ENCODE measurements at regions not wholly inside any gene's neighbourhood (a gene's known extent, or its start where the extent isn't known, plus 50 kb on each side); places are given as distances from the start of the nearest gene placed in this dataset.

GRCh38 chr6:41488433-41489119 is 57.6 kb upstream of the FOXP4 start:
- Mint-ChIP-seq H3K27me3 (ENCODE audit: low read depth) (peaks cover 70% of the 10 kb centered on the region), H3K9me3 (no peaks in the 10 kb centered on the region; a peak in 1 of 5 replicates), H3K4me3 (peak overlapping the region in 1 of 2 experiments; percentile 43; a peak in 1 of 5 replicates), H3K27ac (no peak overlapping the region), H3K36me3 (ENCODE audit: insufficient read depth in 1 of 3, low read depth in 3 of 3) (no peaks in the 10 kb centered on the region; a peak in 1 of 7 replicates), H3K4me1 (peaks cover 47 to 51% of the 10 kb centered on the region in 2 experiments)
- H3K56ac ChIP-seq (ENCODE audit: insufficient read length, low read depth, low read length) = no peak overlapping the region
- WGBS (ENCODE audit: extremely low coverage, insufficient read length, low lambda C conversion rate) = no CpG with 5 or more reads among the region's 12 CpGs
- H3K23ac ChIP-seq (ENCODE audit: insufficient read length, low read depth, low read length) = no peak overlapping the region
- no peaks in the 10 kb centered on the region for H3K23me2 ChIP-seq (ENCODE audit: insufficient read length, low read depth, low read length, poor library complexity, severe bottlenecking)
- H2BK15ac ChIP-seq (ENCODE audit: low read depth, low read length) = no peak overlapping the region
- H3K79me1 ChIP-seq (ENCODE audit: insufficient read depth, low read depth, low read length, poor library complexity, severe bottlenecking) = no peaks in the 10 kb centered on the region
- H4K8ac ChIP-seq (replicated peaks; ENCODE audit: insufficient read length, low read depth, low read length) = no peak overlapping the region
- no peaks in the 10 kb centered on the region for H3K79me2 ChIP-seq (ENCODE audit: insufficient read depth, low read length)
- H2BK5ac ChIP-seq (ENCODE audit: insufficient read length, low read length) = no peak overlapping the region
- no peak overlapping the region for H3K14ac ChIP-seq (ENCODE audit: insufficient read depth, low read length)
- H3K4me2 ChIP-seq (ENCODE audit: insufficient read depth, insufficient read length, low read length) = no peak overlapping the region
- H3K4ac ChIP-seq (ENCODE audit: low read depth, low read length) = no peak overlapping the region
- H4K20me1 ChIP-seq (ENCODE audit: control insufficient read depth, insufficient read depth, insufficient read length) = no peaks in the 10 kb centered on the region
- H3K18ac ChIP-seq (ENCODE audit: insufficient read length, low read depth, low read length) = peak overlapping the region; percentile 16
- H3T11ph ChIP-seq (ENCODE audit: low read length) = no peak overlapping the region
- no peak overlapping the region for H2AK5ac ChIP-seq (ENCODE audit: insufficient read length, low read length)
- peak; percentile 71 for DNase-seq
- no peak overlapping the region for H2BK12ac ChIP-seq (ENCODE audit: insufficient read length, low read depth, low read length)
- no peak overlapping the region for H2BK20ac ChIP-seq (ENCODE audit: low read depth, low read length, poor library complexity, severe bottlenecking)
- H4K91ac ChIP-seq (ENCODE audit: insufficient read length, low read depth, low read length) = no peak overlapping the region
- H3K4me1 ChIP-seq (ENCODE audit: insufficient read depth, low read length) = peaks cover 8% of the 10 kb centered on the region; the same call in 1 of the 2 replicates
- peaks cover 2% of the 10 kb centered on the region; the same call in 1 of the 2 replicates for H3K27me3 ChIP-seq (ENCODE audit: insufficient read depth, low read length)
- H3K27ac ChIP-seq (ENCODE audit: insufficient read length, low read depth, low read length) = no peak overlapping the region
- TF ChIP-seq CTCF (conservative IDR thresholded peaks at IDR 0.05) = no peak
- H3K9ac ChIP-seq (ENCODE audit: extremely low read depth, insufficient read length, low read length) = no peak overlapping the region
- H3K9me3 ChIP-seq (ENCODE audit: control insufficient read depth, low read depth, low read length) = no peaks in the 10 kb centered on the region
- no peak overlapping the region for H2AFZ ChIP-seq (ENCODE audit: low read length)
- no peak overlapping the region for H2BK120ac ChIP-seq (ENCODE audit: low read depth, low read length, poor library complexity, severe bottlenecking)
- no peak overlapping the region for H4K5ac ChIP-seq (ENCODE audit: insufficient read length, low read depth, low read length)
